Stimulated activated CD8-positive, alpha-beta memory T cell treated with anti-CD3 and anti-CD28 coated beads, Interleukin-15, amount 100 ng/mL, for 24 hours (primary cell): ENCODE measurements at regions not wholly inside any gene's neighbourhood (a gene's known extent, or its start where the extent isn't known, plus 50 kb on each side); places are given as distances from the start of the nearest gene placed in this dataset.
"Not testable (repeated sequence)": the region's sequence is repeated elsewhere in the genome, so short reads cannot be mapped to it uniquely, and the experiment has no call there.

Experiments used
- DNase-seq: peaks from one replicate; pipeline ENCODE4 v3.0.0-alpha.2; 2020; ENCODE audit warnings: low read depth

GRCh38 chr15:77862651-77863104, 214.8 kb downstream of the TBC1D2B start:
- DNase-seq = no peak

GRCh38 chr15:77861997-77862635, 215.4 kb downstream of the TBC1D2B start:
- not testable (repeated sequence) for DNase-seq

GRCh38 chr15:77860071-77860691, 217.3 kb downstream of the TBC1D2B start:
- DNase-seq = no peak

- DNase-seq = no peak
Measured at GRCh38 chr15:77859491-77860060, 217.9 kb downstream of the TBC1D2B start.

- DNase-seq = no peak
Measured at GRCh38 chr15:77858792-77859490, 218.6 kb downstream of the TBC1D2B start.

- no peak for DNase-seq
Measured at GRCh38 chr15:77857419-77857818, 220.1 kb downstream of the TBC1D2B start.

GRCh38 chr15:77856705-77857346, 220.7 kb downstream of the TBC1D2B start:
- DNase-seq = no peak

- DNase-seq = no peak
Measured at GRCh38 chr15:77855871-77856270, 221.6 kb downstream of the TBC1D2B start.

GRCh38 chr15:77854980-77855379, 222.3 kb upstream of the LINGO1 start:
- no peak for DNase-seq

GRCh38 chr15:77853910-77854309, 221.2 kb upstream of the LINGO1 start:
- no peak for DNase-seq

- no peak for DNase-seq
Measured at GRCh38 chr15:77853008-77853328, 220.3 kb upstream of the LINGO1 start.

- no peak for DNase-seq
Measured at GRCh38 chr15:77852241-77853007, 219.7 kb upstream of the LINGO1 start.

- no peak for DNase-seq
Measured at GRCh38 chr15:77851691-77852090, 219.0 kb upstream of the LINGO1 start.

- DNase-seq = no peak
Measured at GRCh38 chr15:77851086-77851485, 218.4 kb upstream of the LINGO1 start.

GRCh38 chr15:77846986-77847385, 214.3 kb upstream of the LINGO1 start:
- no peak for DNase-seq

- no peak for DNase-seq
Measured at GRCh38 chr15:77846360-77846759, 213.6 kb upstream of the LINGO1 start.

GRCh38 chr15:77844798-77845446, 212.2 kb upstream of the LINGO1 start:
- DNase-seq = no peak

GRCh38 chr15:77843546-77843945, 210.8 kb upstream of the LINGO1 start:
- no peak for DNase-seq

- DNase-seq = no peak
Measured at GRCh38 chr15:77840991-77841775, 208.5 kb upstream of the LINGO1 start.
